Ecto neural progenitor cell (in vitro differentiated cells): ENCODE measurements at regions not wholly inside any gene's neighbourhood (a gene's known extent, or its start where the extent isn't known, plus 50 kb on each side); places are given as distances from the start of the nearest gene placed in this dataset.

Experiments used
- DNase-seq: peaks from one replicate; pipeline ENCODE4 v3.0.0-alpha.2; 2018; ENCODE audit warnings: low spot score

- no peak for DNase-seq
These were observed 187.7 kb upstream of the POU5F2 start for GRCh38 chr5:93929131-93929530.

DNA sequence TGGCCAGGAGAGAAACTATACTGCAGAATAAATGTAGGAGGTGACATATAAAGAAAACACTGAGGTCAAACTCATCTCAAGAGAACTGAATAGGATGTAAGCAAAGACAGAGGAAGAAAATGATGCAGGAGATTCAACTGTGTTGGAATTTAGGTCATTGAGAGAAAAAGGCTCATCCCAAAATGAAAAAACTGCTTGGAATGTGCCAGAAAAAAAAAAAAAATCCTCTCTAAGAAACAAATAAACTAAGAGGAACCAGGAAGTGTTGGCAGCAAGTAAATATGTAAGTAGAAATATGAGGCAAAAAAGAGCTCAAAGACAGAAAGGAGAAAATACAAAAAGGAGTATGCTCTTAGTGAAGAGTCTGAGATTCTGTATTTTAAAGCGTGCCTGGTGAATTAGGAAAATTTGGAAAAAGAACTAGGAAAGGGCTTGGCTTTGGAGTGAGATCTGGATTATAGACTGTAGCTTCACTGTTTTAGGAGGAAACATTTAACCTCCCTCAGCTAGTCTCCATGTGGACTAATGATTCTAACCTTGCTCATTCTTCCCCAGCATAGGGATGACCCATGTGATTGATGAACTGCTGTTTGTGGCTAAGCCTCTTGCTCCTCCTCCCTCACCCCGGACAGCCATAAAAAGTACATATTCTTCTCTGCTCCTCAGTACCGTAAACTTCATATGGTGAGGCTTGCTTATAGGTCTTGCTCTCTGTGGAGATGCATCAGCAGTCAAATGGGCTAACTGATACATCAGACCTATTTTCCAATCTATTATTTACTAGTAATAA is 185.6 kb upstream of the POU5F2 start:
- no peak for DNase-seq

DNA sequence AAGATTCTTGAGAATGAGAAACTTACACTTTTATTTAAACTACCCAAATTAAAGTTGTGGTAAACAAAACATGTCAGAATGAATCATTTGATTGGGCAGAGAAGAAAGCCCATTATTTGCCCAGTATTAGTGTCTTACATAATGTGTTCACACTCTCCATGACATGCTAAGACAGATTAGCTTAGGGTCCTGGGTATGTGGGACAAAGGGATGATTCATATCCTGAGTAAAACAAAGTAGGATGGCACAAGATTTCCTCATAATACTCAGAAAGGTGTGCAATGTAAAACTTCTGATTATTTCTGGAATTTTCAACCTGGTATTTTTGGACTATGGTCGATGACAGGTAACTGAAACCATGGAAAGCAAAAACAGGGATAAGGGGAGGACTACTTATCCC is 183.9 kb upstream of the POU5F2 start:
- no peak for DNase-seq

GRCh38 chr5:93924628-93925027 is 183.2 kb upstream of the POU5F2 start:
- no peak for DNase-seq

DNA sequence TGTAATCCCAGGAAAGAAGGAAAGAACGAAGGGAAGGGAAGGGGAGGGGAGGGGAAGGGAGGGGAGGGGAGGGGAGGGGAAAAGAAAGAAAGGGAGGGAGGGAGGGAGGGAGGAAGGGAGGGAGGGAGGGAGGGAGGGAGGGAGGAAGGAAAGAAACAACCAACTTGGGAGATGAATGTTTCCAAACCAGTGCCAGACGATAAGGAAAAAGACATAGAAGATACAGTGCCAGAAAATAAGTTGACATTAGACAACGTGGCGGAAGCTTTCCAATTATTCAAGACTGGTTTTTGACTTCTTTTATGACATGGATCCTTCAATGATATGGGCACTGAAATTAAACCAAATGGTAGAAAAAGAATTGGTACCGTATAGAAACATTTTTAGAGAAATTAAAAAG is 181.2 kb upstream of the POU5F2 start:
- DNase-seq = no peak

- no peak for DNase-seq
These were observed 179.6 kb upstream of the POU5F2 start for GRCh38 chr5:93921001-93921400.

GRCh38 chr5:93916872-93917271 is 175.5 kb upstream of the POU5F2 start:
- DNase-seq = no peak

GRCh38 chr5:93915142-93915553 is 173.7 kb upstream of the POU5F2 start:
- DNase-seq = no peak

DNA sequence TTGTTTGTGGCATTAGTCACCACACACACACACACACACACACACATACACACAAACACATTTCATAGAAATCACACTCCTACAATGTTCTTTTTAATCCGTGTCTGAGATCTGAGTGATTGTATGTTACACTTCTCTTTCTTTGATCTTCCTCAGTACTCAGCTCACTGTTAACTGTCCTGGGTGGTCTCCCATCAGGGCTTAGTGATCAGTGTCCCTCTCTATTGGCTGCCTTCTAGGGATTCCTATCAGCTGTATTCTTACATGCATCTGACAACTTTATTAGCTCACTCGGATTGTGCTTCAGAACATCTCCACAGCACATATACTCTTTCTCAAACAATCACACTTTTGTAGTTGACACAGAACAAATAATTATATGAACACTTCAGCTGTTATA is 170.2 kb upstream of the POU5F2 start:
- DNase-seq = no peak

- DNase-seq = no peak
These were observed 168.0 kb upstream of the POU5F2 start for GRCh38 chr5:93909356-93909755.

GRCh38 chr5:93904917-93905316 is 163.5 kb upstream of the POU5F2 start:
- DNase-seq = no peak

GRCh38 chr5:93902288-93902687 is 160.9 kb upstream of the POU5F2 start:
- DNase-seq = no peak

DNA sequence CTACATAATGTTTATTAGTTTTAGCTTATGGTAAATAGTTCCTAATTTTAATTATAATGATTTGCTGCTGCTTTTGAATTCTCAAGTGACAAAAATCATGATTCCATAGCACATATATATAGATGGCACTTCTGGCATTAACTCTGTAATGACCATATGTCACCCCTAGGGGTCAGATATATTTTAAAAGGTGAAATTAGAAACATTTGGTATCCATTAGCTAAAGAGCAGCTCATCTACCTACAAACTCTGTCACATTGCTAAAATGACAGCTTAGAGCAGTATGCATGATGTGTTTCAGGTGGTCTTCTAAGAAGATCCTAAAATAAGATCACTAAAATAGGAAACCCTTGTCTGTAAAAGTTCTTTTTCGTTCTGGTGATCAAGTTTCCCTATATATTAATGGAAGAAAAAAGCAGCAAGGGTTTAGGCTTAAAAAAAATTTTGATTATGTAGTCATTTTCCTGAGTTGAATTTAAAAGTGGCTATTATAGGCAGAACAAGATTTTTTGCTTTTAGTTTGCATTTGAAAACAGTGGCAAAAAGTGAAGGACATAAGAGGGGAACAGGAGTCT is 157.7 kb upstream of the POU5F2 start:
- DNase-seq = no peak

GRCh38 chr5:93894601-93895354 is 153.4 kb upstream of the POU5F2 start:
- DNase-seq = no peak

- no peak for DNase-seq
These were observed 151.7 kb upstream of the POU5F2 start for GRCh38 chr5:93893075-93893474.

DNA sequence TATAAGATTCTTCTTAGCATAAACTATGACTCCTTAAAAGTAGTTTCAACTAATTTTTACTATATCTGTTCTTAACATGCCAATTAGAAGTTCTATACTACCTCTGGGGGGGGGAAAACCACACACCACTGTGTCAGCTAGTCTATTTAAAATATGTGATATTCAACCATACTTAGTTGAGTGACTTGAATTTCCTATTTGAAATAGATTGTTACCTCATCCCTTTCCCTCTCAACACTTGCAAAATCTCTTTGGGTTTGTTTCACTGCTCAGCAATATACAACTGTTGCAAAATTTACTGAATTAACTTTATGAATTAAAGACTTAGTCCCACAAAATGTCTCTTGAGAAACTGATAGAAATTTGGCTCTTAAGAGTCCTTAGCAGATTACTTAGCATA is 151.1 kb upstream of the POU5F2 start:
- no peak for DNase-seq

GRCh38 chr5:93891491-93892480 is 150.4 kb upstream of the POU5F2 start:
- DNase-seq = no peak

DNA sequence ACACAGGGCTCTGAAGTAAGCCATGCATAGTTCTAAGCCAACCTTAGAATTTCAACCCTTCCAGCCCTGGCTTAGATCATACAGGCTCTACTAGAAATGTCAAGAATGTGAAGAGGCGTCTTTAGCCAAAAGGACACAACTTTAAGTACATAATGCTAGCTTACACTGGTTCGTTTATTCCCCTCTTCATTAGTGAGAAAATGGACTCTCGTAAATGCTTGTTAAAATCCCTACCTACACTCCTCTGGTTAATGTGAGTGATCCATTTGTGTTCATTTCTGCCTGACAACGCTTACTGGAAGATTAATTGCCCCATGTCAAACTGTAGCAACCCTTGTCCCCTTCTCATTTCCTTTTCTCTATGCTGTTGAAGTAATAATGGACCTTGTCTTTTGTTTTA is 149.3 kb upstream of the POU5F2 start:
- no peak for DNase-seq

GRCh38 chr5:93887678-93888077 is 146.3 kb upstream of the POU5F2 start:
- no peak for DNase-seq

- no peak for DNase-seq
These were observed 145.5 kb upstream of the POU5F2 start for GRCh38 chr5:93886917-93887361.

- no peak for DNase-seq
These were observed 144.9 kb upstream of the POU5F2 start for GRCh38 chr5:93886098-93886806.
